K562 (cell line): ENCODE measurements at regions not wholly inside any gene's neighbourhood (a gene's known extent, or its start where the extent isn't known, plus 50 kb on each side); places are given as distances from the start of the nearest gene placed in this dataset.

Source experiments
- ATAC-seq: fragments of 200-7000 bp; cut with Tn5 transposase; 3 replicates; pipeline ENCODE4 v1.9.1; 2020; ENCODE audit warnings: moderate library complexity
- BruUV-seq: library from RNA; stranded (reverse); fragments of 400-500 nt; replicated peaks from 2 replicates; lab custom pipeline; 2021; lab: Mats Ljungman, UMichigan
- CTCF ChIA-PET: fragments of 300-600 bp; formaldehyde crosslinking; extraction: SDS; loops from one replicate; lab custom pipeline; 2021; ENCODE audit warnings: low intra/inter-chr PET ratio; lab: Yijun Ruan, JAX
- POLR2A ChIA-PET: fragments of 300-600, 350-650 bp; sonication (Branson Sonifier 250); formaldehyde crosslinking; extraction: SDS; loops from one replicate; lab custom pipeline; 2021; ENCODE audit warnings: antibody characterized with exemption, inconsistent platforms; lab: Yijun Ruan, JAX
- DNase-seq, 4 experiments: peaks; one replicate each; pipeline versions ENCODE4 v3.0.0 to v3.0.0-alpha.2; 2011 to 2018; ENCODE audit warnings: low spot score in 3 of 4, mixed read lengths in 3 of 4; ENCODE audit errors: extremely low read depth in 1 of 4
- FAIRE-seq: peaks from 2 replicates; lab custom pipeline; 2011; peaks lifted over from hg19 to GRCh38; lab: Jason Lieb, UNC
- H2AFZ ChIP-seq: 2 replicates; pipeline ENCODE4 v1.6.0; 2011; ENCODE audit warnings: low read depth, low read length, control low read depth, inconsistent platforms
- H3K27ac ChIP-seq: fragments of 200-600 bp; 3 replicates; pipeline ENCODE4 v1.8.0; 2011; ENCODE audit warnings: low read depth, mild to moderate bottlenecking, control low read depth, inconsistent platforms, low read length, moderate library complexity, mixed read lengths; ENCODE audit errors: extremely low read depth
- H3K27me3 ChIP-seq, 2 experiments: fragments of 300-600 bp in 1 of 2; 2 replicates in 1 of 2; 3 replicates in 1 of 2; pipeline versions ENCODE4 v1.6.0 to v1.8.0; 2011; ENCODE audit warnings: inconsistent platforms in 2 of 2, low read length in 2 of 2, mild to moderate bottlenecking in 1 of 2, mixed read lengths in 1 of 2, moderate library complexity in 1 of 2; ENCODE audit not compliant: control insufficient read depth in 2 of 2, insufficient read depth in 2 of 2
- H3K36me3 ChIP-seq: fragments of 300-600 bp; 3 replicates; pipeline ENCODE4 v1.8.0; 2011; ENCODE audit warnings: mild to moderate bottlenecking, low read length, inconsistent platforms; ENCODE audit not compliant: control insufficient read depth, insufficient read depth
- H3K4me1 ChIP-seq, 2 experiments: fragments of 200-600 bp in 1 of 2; replicated peaks in 1 of 2; 2 replicates in 1 of 2; 3 replicates in 1 of 2; pipeline versions ENCODE4 v1.5.1 to v1.8.0; 2011; ENCODE audit warnings: inconsistent platforms in 2 of 2, low read length in 2 of 2, mild to moderate bottlenecking in 1 of 2, mixed read lengths in 1 of 2, moderate library complexity in 1 of 2; ENCODE audit not compliant: control insufficient read depth in 2 of 2, insufficient read depth in 2 of 2
- H3K4me2 ChIP-seq: 2 replicates; pipeline ENCODE4 v1.6.1; 2011; ENCODE audit warnings: low read length, control low read depth, inconsistent platforms, mixed read lengths; ENCODE audit not compliant: insufficient read depth
- H3K4me3 ChIP-seq: fragments of 200-600 bp; sonication (generic), shearing (Covaris generic); 2 replicates; pipeline ENCODE4 v1.5.1; 2016; ENCODE audit warnings: control low read depth, inconsistent platforms
- H3K79me2 ChIP-seq: fragments of 200-600 bp; 3 replicates; pipeline ENCODE4 v1.8.0; 2011; ENCODE audit warnings: low read length, inconsistent platforms; ENCODE audit not compliant: control insufficient read depth, insufficient read depth
- H3K9ac ChIP-seq, 2 experiments: 2 replicates each; pipeline versions ENCODE4 v1.6.0 to v1.6.1; 2011; ENCODE audit warnings: low read depth in 2 of 2, low read length in 2 of 2, control low read depth in 1 of 2, inconsistent platforms in 1 of 2, mild to moderate bottlenecking in 1 of 2, mixed read lengths in 1 of 2; ENCODE audit not compliant: insufficient read depth in 1 of 2
- H3K9me1 ChIP-seq: one replicate; pipeline ENCODE4 v1.6.0; 2011; ENCODE audit warnings: inconsistent platforms, mild to moderate bottlenecking, low read length, moderate library complexity; ENCODE audit not compliant: control insufficient read depth, insufficient read depth
- H3K9me3 ChIP-seq: replicated peaks from 2 replicates; pipeline ENCODE4 v1.5.1; 2011; ENCODE audit warnings: low read depth, low read length, inconsistent platforms; ENCODE audit not compliant: control insufficient read depth, insufficient read depth
- H4K20me1 ChIP-seq: replicated peaks from 2 replicates; pipeline ENCODE4 v1.6.1; 2011; ENCODE audit warnings: low read length, inconsistent platforms, mixed read lengths; ENCODE audit not compliant: control insufficient read depth, insufficient read depth
- ATF4 ChIP-seq: fragments of 450-650 bp; formaldehyde crosslinking; IDR thresholded peaks from 2 replicates; pipeline ENCODE4 v1.4.0; 2022; ENCODE audit warnings: mild to moderate bottlenecking, moderate library complexity
- CCAR2 ChIP-seq: fragments of 200-400 bp; formaldehyde crosslinking; IDR thresholded peaks from 2 replicates; pipeline ENCODE4 v1.6.1; 2017; ENCODE audit warnings: mild to moderate bottlenecking, low read depth, low read length
- DIDO1 ChIP-seq: fragments of 450-650 bp; IDR thresholded peaks from 2 replicates; pipeline ENCODE4 v1.6.1; 2016; ENCODE audit warnings: low read depth, missing biosample characterization, missing genetic modification characterization
- FOS ChIP-seq: IDR thresholded peaks from 3 replicates; pipeline ENCODE4 v1.6.1; 2011; ENCODE audit not compliant: insufficient read length; ENCODE audit errors: extremely low read depth
- LEF1 ChIP-seq: fragments of 450-650 bp; IDR thresholded peaks from 2 replicates; pipeline ENCODE4 v1.6.1; 2016; ENCODE audit warnings: mild to moderate bottlenecking
- MITF ChIP-seq: IDR thresholded peaks from 2 replicates; pipeline ENCODE4 v1.6.1; 2014; ENCODE audit warnings: antibody characterized with exemption
- NUFIP1 ChIP-seq: fragments of 450-650 bp; IDR thresholded peaks from 2 replicates; pipeline ENCODE4 v1.6.1; 2018; ENCODE audit not compliant: partially characterized antibody
- RCOR1 ChIP-seq, 2 experiments: IDR thresholded peaks; 2 replicates each; pipeline ENCODE4 v1.6.1; 2012; ENCODE audit warnings: low read depth in 2 of 2, low read length in 2 of 2, borderline replicate concordance in 1 of 2, improper control_type of control experiment in 1 of 2
- ZNF354B ChIP-seq: fragments of 250-450 bp; sonication (Bioruptor Pico); IDR thresholded peaks from 2 replicates; pipeline ENCODE4 v1.4.0; 2020
- WGBS: fragments of 100-300 bp; shearing (Covaris generic); methylation state at CpG from one replicate; pipeline ENCODE4 v1.1.6; 2016; ENCODE audit warnings: low coverage, mixed read lengths; ENCODE audit not compliant: insufficient coverage; ENCODE audit errors: missing lambda C conversion rate; 5-methylcytosine and 5-hydroxymethylcytosine counted together
- in situ Hi-C: fragments of 300-500 bp; cut with MboI; formaldehyde crosslinking; loops from 4 replicates; pipeline ENCODE4 v1.15.0; 2018; ENCODE audit warnings: inconsistent platforms, mixed read lengths
- intact Hi-C: fragments of 100-400 bp; cut with micrococcal nuclease; formaldehyde crosslinking; loops from 2 replicates; pipeline ENCODE4 v1.14.2; 2022

DNA sequence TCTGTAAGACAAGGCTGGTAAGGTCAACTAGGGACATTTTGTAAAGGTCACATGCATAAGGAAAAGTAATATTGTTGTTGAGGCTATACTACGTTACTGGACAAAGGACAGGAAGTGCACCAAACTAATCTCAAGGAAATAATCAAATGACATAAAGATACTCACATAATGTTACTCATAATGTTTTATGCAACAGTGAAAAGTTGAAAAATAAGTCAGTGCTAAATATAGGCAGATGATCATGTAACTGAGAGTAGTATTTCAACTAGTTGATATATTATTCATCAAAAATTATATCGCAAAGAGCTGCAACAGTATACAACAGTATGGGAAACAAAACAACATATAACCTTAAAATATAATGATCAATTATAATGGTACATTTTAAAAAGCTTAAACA is 215.7 kb downstream of the PTN start:
- POLR2A ChIA-PET = no interaction called here
- ATAC-seq = no peak
- Histone ChIP-seq H3K4me3 (no peak overlapping the region), H3K36me3 (no peaks in the 10 kb centered on the region), H4K20me1 (no peaks in the 10 kb centered on the region), H2AFZ (no peak overlapping the region), H3K27me3 (no peaks in the 10 kb centered on the region), H3K4me1 (no peaks in the 10 kb centered on the region), H3K4me2 (no peak overlapping the region), H3K9me1 (no peaks in the 10 kb centered on the region), H3K27ac (no peak overlapping the region), H3K79me2 (no peaks in the 10 kb centered on the region)
- CTCF ChIA-PET = no interaction called here
- 3% methylated on average over 2 of the region's 2 CpGs for WGBS
- BruUV-seq = no TSS peak
- intact Hi-C loops = no loop called here
- FAIRE-seq = no peak
- no peak for DNase-seq
- TF ChIP-seq FOS (no peak), LEF1 (no peak), NUFIP1 (no peak), RCOR1 (IDR thresholded peaks at IDR 0.05; ENCODE audit: borderline replicate concordance in 1 of 2, low read depth in 2 of 2, low read length in 2 of 2) (no peak), DIDO1 (tag) (no peak), ATF4 (CRISPR knock-in tag) (no peak), MITF (no peak), CCAR2 (no peak), ZNF354B (CRISPR knock-in tag) (no peak)
- TF ChIP-seq, all 486 proteins: peak for 0
- Histone ChIP-seq H3K9me3 (no peaks in the 10 kb centered on the region), H3K9ac (no peak overlapping the region)
- in situ Hi-C loops = no loop called here
